ENCODE measurements at regions not wholly inside any gene's neighbourhood (a gene's known extent, or its start where the extent isn't known, plus 50 kb on each side); places are given as distances from the start of the nearest gene placed in this dataset.

GRCh38 chr11:113532697-113533424 is 57.7 kb upstream of the DRD2 start:
- TF ChIP-seq TARDBP (IDR thresholded peaks at IDR 0.05): no peak
- no peak for TF ChIP-seq ELF4 (IDR thresholded peaks at IDR 0.05)
- TF ChIP-seq CTBP1 (IDR thresholded peaks at IDR 0.05; ENCODE audit: borderline replicate concordance): no peak
- TF ChIP-seq BHLHE40 (IDR thresholded peaks at IDR 0.05; ENCODE audit: borderline replicate concordance): no peak
- TF ChIP-seq FOXK2 (IDR thresholded peaks at IDR 0.05): no peak
- TF ChIP-seq FOXM1 (IDR thresholded peaks at IDR 0.05; ENCODE audit: borderline replicate concordance): no peak
- TF ChIP-seq FOXA1 (IDR thresholded peaks at IDR 0.05): no peak
- TF ChIP-seq PKNOX1 (IDR thresholded peaks at IDR 0.05): no peak
- no peak for TF ChIP-seq SP1 (IDR thresholded peaks at IDR 0.05)
- no peak for TF ChIP-seq ZNF384 (IDR thresholded peaks at IDR 0.05)
- TF ChIP-seq ARNT (IDR thresholded peaks at IDR 0.05): no peak
- no peak for TF ChIP-seq SUZ12 (IDR thresholded peaks at IDR 0.05)
- TF ChIP-seq L3MBTL2 (conservative IDR thresholded peaks at IDR 0.05): no peak

Data from HEK293T (cell line).